Astrocyte (in vitro differentiated cells and primary cell): ENCODE measurements at regions not wholly inside any gene's neighbourhood (a gene's known extent, or its start where the extent isn't known, plus 50 kb on each side); places are given as distances from the start of the nearest gene placed in this dataset.

Source experiments
- EZH2 ChIP-seq: IDR thresholded peaks from 2 replicates; pipeline ENCODE4 v1.6.1; 2012; ENCODE audit warnings: mild to moderate bottlenecking, low read length, inconsistent platforms; ENCODE audit not compliant: insufficient read depth
- TF ChIP-seq, protein P1 (sequence below): IDR thresholded peaks from 2 replicates; pipeline ENCODE4 v1.5.1; 2011; ENCODE audit warnings: low read depth, mild to moderate bottlenecking, inconsistent platforms, low read length, moderate library complexity; ENCODE audit not compliant: insufficient read depth

- TF ChIP-seq, protein P1, sequence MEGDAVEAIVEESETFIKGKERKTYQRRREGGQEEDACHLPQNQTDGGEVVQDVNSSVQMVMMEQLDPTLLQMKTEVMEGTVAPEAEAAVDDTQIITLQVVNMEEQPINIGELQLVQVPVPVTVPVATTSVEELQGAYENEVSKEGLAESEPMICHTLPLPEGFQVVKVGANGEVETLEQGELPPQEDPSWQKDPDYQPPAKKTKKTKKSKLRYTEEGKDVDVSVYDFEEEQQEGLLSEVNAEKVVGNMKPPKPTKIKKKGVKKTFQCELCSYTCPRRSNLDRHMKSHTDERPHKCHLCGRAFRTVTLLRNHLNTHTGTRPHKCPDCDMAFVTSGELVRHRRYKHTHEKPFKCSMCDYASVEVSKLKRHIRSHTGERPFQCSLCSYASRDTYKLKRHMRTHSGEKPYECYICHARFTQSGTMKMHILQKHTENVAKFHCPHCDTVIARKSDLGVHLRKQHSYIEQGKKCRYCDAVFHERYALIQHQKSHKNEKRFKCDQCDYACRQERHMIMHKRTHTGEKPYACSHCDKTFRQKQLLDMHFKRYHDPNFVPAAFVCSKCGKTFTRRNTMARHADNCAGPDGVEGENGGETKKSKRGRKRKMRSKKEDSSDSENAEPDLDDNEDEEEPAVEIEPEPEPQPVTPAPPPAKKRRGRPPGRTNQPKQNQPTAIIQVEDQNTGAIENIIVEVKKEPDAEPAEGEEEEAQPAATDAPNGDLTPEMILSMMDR = no peak
- no peak for TF ChIP-seq EZH2
These were observed 460.2 kb downstream of the GADD45G start for GRCh38 chr9:90064971-90065370.
